RWPE1 (cell line): ENCODE measurements at regions not wholly inside any gene's neighbourhood (a gene's known extent, or its start where the extent isn't known, plus 50 kb on each side); places are given as distances from the start of the nearest gene placed in this dataset.

Source experiments
- CTCF ChIA-PET: fragments of 350-600 bp; sonication (Branson Sonifier 250); formaldehyde crosslinking; extraction: SDS; loops from one replicate; lab custom pipeline; 2021; lab: Yijun Ruan, JAX
- POLR2A ChIA-PET: fragments of 400-600 bp; formaldehyde crosslinking; extraction: SDS; loops from one replicate; lab custom pipeline; 2020; ENCODE audit warnings: antibody characterized with exemption; ENCODE audit not compliant: low non-redundant PET; lab: Yijun Ruan, JAX
- DNase-seq: peaks from one replicate; pipeline ENCODE4 v3.0.0; 2012; ENCODE audit warnings: low spot score
- H3K27ac ChIP-seq: fragments of 450-650 bp; 2 replicates; pipeline ENCODE4 v1.5.1; 2017
- CTCF ChIP-seq: fragments of 450-650 bp; conservative IDR thresholded peaks from 2 replicates; pipeline ENCODE4 v1.5.1; 2017; ENCODE audit warnings: low read depth, mild to moderate bottlenecking

GRCh38 chr2:128788636-128789220 lies 470.1 kb upstream of the HS6ST1 start:
- no peak overlapping the region for H3K27ac ChIP-seq
- DNase-seq, result no peak
- ChIA-PET CTCF (no interaction called here), POLR2A (no interaction called here)
- no peak for TF ChIP-seq CTCF

- POLR2A ChIA-PET, result no interaction called here
- no peak for TF ChIP-seq CTCF
- no peak overlapping the region for H3K27ac ChIP-seq
- no peak for DNase-seq
- CTCF ChIA-PET, result no interaction called here
Measured at GRCh38 chr2:128789221-128789620, 470.6 kb upstream of the HS6ST1 start.

- ChIA-PET POLR2A (no interaction called here), CTCF (no interaction called here)
- no peak for DNase-seq
- TF ChIP-seq CTCF, result no peak
- H3K27ac ChIP-seq, result no peak overlapping the region
Measured at GRCh38 chr2:128789776-128790455, 471.2 kb upstream of the HS6ST1 start.

GRCh38 chr2:128790541-128791001 lies 471.9 kb upstream of the HS6ST1 start:
- TF ChIP-seq CTCF, result no peak
- CTCF ChIA-PET, result no interaction called here
- H3K27ac ChIP-seq, result no peak overlapping the region
- POLR2A ChIA-PET, result no interaction called here
- no peak for DNase-seq

GRCh38 chr2:128791120-128791984 lies 472.7 kb upstream of the HS6ST1 start:
- CTCF ChIA-PET, result no interaction called here
- DNase-seq, result no peak
- peak overlapping the region; percentile 21; the same call in 1 of the 2 replicates for H3K27ac ChIP-seq
- POLR2A ChIA-PET, result no interaction called here
- no peak for TF ChIP-seq CTCF

GRCh38 chr2:128791985-128792320 lies 473.3 kb upstream of the HS6ST1 start:
- ChIA-PET POLR2A (no interaction called here), CTCF (no interaction called here)
- H3K27ac ChIP-seq, result no peak overlapping the region
- no peak for TF ChIP-seq CTCF
- DNase-seq, result no peak
